Trophoblast cell (in vitro differentiated cells and primary cell): ENCODE measurements at regions not wholly inside any gene's neighbourhood (a gene's known extent, or its start where the extent isn't known, plus 50 kb on each side); places are given as distances from the start of the nearest gene placed in this dataset.

Source experiments
- DNase-seq, 2 donors: peaks; one replicate each; pipeline ENCODE4 v3.0.0-alpha.2; 2016
- H2AFZ ChIP-seq: 2 replicates; pipeline ENCODE4 v1.6.1; 2013; ENCODE audit warnings: low read length, moderate library complexity, mild to moderate bottlenecking; ENCODE audit not compliant: insufficient read depth, poor library complexity
- H2AK5ac ChIP-seq: 2 replicates; pipeline ENCODE4 v1.6.1; 2013; ENCODE audit warnings: mild to moderate bottlenecking, low read length
- H2BK120ac ChIP-seq: 2 replicates; pipeline ENCODE4 v1.6.1; 2013; ENCODE audit warnings: low read length, mild to moderate bottlenecking, moderate library complexity; ENCODE audit not compliant: insufficient read depth, poor library complexity
- H2BK12ac ChIP-seq: 2 replicates; pipeline ENCODE4 v1.6.1; 2013; ENCODE audit warnings: mild to moderate bottlenecking, low read length, moderate library complexity
- H2BK5ac ChIP-seq: 2 replicates; pipeline ENCODE4 v1.6.1; 2013; ENCODE audit warnings: low read length, low read depth, moderate library complexity, mild to moderate bottlenecking; ENCODE audit not compliant: poor library complexity
- H3K14ac ChIP-seq: 2 replicates; pipeline ENCODE4 v1.6.1; 2013; ENCODE audit warnings: mild to moderate bottlenecking, low read length
- H3K18ac ChIP-seq: 2 replicates; pipeline ENCODE4 v1.6.1; 2013; ENCODE audit warnings: mild to moderate bottlenecking, low read length
- H3K23ac ChIP-seq: 2 replicates; pipeline ENCODE4 v1.6.1; 2013; ENCODE audit warnings: low read length
- H3K27ac ChIP-seq: 2 replicates; pipeline ENCODE4 v1.5.1; 2013; ENCODE audit warnings: low read depth, mild to moderate bottlenecking, inconsistent platforms, low read length, moderate library complexity
- H3K27me3 ChIP-seq: 2 replicates; pipeline ENCODE4 v1.6.1; 2013; ENCODE audit warnings: inconsistent platforms, mild to moderate bottlenecking, low read length, moderate library complexity; ENCODE audit not compliant: insufficient read depth
- H3K36me3 ChIP-seq, 2 experiments: 1 replicate in 1 of 2; 2 replicates in 1 of 2; pipeline ENCODE4 v1.6.1; 2013; ENCODE audit warnings: low read length in 2 of 2, mild to moderate bottlenecking in 2 of 2, moderate library complexity in 1 of 2; ENCODE audit not compliant: insufficient read depth in 2 of 2, control insufficient read depth in 1 of 2
- H3K4ac ChIP-seq: 2 replicates; pipeline ENCODE4 v1.6.1; 2013; ENCODE audit warnings: low read depth, mild to moderate bottlenecking, low read length, moderate library complexity
- H3K4me1 ChIP-seq, 2 experiments: 1 replicate in 1 of 2; 2 replicates in 1 of 2; pipeline ENCODE4 v1.6.1; 2013; ENCODE audit warnings: low read length in 2 of 2, mild to moderate bottlenecking in 2 of 2, moderate library complexity in 1 of 2; ENCODE audit not compliant: insufficient read depth in 2 of 2, control insufficient read depth in 1 of 2
- H3K4me2 ChIP-seq: 2 replicates; pipeline ENCODE4 v1.6.1; 2013; ENCODE audit warnings: inconsistent platforms, mild to moderate bottlenecking, low read length, moderate library complexity
- H3K4me3 ChIP-seq: 2 replicates; pipeline ENCODE4 v1.5.1; 2013; ENCODE audit warnings: mild to moderate bottlenecking, low read depth, low read length, inconsistent platforms
- H3K79me1 ChIP-seq: one replicate; pipeline ENCODE4 v1.6.1; 2013; ENCODE audit warnings: low read length
- H3K79me2 ChIP-seq: 2 replicates; pipeline ENCODE4 v1.6.1; 2013; ENCODE audit warnings: low read length, mild to moderate bottlenecking; ENCODE audit not compliant: control insufficient read depth, insufficient read depth, poor library complexity
- H3K9ac ChIP-seq: 2 replicates; pipeline ENCODE4 v1.6.1; 2013; ENCODE audit warnings: mild to moderate bottlenecking, low read length
- H3K9me3 ChIP-seq: 2 replicates; pipeline ENCODE4 v1.6.1; 2013; ENCODE audit warnings: low read depth, mild to moderate bottlenecking, control low read depth, inconsistent platforms, low read length; ENCODE audit not compliant: insufficient read depth
- H4K12ac ChIP-seq: 2 replicates; pipeline ENCODE4 v1.6.1; 2013; ENCODE audit warnings: low read depth, mild to moderate bottlenecking, low read length, moderate library complexity
- H4K8ac ChIP-seq: 2 replicates; pipeline ENCODE4 v1.6.1; 2013; ENCODE audit warnings: low read depth, mild to moderate bottlenecking, low read length, moderate library complexity
- H4K91ac ChIP-seq: one replicate; pipeline ENCODE4 v1.6.1; 2013; ENCODE audit warnings: low read depth, mild to moderate bottlenecking, low read length, moderate library complexity
- WGBS: extraction: QIAGEN DNeasy Blood & Tissue Kit; methylation state at CpG from one replicate; pipeline ENCODE4 v1.1.7; 2013; ENCODE audit warnings: missing lambda C conversion rate; ENCODE audit not compliant: insufficient read length, insufficient coverage; ENCODE audit errors: extremely low coverage; 5-methylcytosine and 5-hydroxymethylcytosine counted together

DNA sequence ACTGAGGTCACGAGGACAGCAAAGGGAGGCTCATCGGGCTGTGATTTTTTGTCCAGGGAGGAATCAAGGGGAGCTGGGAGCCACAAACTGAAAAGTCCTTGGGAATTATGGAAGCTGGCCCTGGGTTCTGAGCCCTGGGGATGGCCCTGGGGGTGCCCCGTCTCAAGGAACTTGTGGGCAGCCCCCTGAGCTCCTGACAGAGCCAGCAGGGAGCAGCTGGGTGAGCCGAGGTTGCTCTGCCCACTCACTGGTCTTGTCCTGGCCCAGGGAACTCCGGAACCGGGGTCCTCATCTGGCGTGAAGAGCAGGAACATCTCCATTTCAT, 61.3 kb upstream of the HDAC4 start:
- Histone ChIP-seq H3K36me3 (no peaks in the 10 kb centered on the region), H4K12ac (no peak overlapping the region), H2BK12ac (no peak overlapping the region), H3K4me3 (no peak overlapping the region), H3K79me2 (no peaks in the 10 kb centered on the region), H2BK5ac (no peak overlapping the region), H3K4me2 (no peak overlapping the region), H3K27ac (no peak overlapping the region), H3K4me1 (no peaks in the 10 kb centered on the region), H3K4ac (no peak overlapping the region), H3K27me3 (no peaks in the 10 kb centered on the region), H2BK120ac (no peak overlapping the region), H3K18ac (no peak overlapping the region), H2AFZ (no peak overlapping the region), H3K23ac (no peak overlapping the region), H2AK5ac (no peak overlapping the region), H4K8ac (no peak overlapping the region), H3K14ac (no peak overlapping the region), H3K9ac (no peak overlapping the region), H3K9me3 (peaks cover 9% of the 10 kb centered on the region), H4K91ac (no peak overlapping the region), H3K79me1 (no peaks in the 10 kb centered on the region)
- no CpG with 5 or more reads among the region's 7 CpGs for WGBS
- no peak for DNase-seq

DNA sequence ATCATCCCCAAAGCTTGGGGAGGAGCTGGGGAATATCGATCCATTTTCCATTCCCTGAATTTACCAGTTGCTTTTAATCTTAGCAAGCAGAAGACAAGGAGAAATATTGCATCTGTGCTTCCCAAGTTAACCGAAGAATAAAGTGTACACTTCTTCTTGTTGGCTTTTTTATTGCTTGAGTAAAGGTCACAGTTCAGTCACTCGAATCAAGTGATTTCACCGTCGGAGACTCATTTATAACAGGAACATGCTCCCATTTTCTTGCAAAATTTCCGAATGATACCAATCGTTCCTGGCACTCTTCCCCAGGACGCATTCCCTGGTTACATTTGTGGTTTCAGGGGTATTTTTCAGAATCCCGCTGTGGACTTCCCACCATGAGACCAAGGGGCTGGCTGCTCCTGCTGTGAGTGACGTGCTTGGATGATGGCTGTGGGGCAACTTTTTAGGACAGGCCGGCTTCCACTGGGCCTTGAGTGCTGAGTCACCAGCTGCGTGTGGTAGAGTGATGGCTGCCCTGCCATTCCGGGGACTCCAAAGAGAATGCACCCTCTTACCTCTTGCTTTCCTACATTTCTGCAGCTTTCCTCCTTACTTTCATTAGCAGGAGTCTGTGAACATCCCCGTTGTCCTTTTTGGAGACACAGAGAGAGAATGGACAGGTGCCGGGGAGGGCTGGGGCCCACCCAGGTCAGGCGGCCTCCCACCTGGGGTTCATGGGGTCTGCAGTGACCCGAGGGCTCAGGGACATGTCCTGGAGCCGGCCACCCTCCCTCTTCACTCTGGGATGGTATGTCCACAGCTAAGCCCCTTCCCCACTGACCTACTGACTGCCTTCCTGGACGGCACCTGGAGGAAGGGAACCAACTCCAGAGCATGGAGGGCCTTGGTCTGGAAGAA, 60.7 kb upstream of the HDAC4 start:
- no peak overlapping the region for H4K91ac ChIP-seq
- H3K18ac ChIP-seq = no peak overlapping the region
- no peak overlapping the region for H2AFZ ChIP-seq
- no peaks in the 10 kb centered on the region for H3K27me3 ChIP-seq
- H3K9ac ChIP-seq = no peak overlapping the region
- H4K12ac ChIP-seq = no peak overlapping the region
- H3K14ac ChIP-seq = no peak overlapping the region
- no peaks in the 10 kb centered on the region for H3K79me1 ChIP-seq
- no CpG with 5 or more reads among the region's 19 CpGs for WGBS
- no peaks in the 10 kb centered on the region for H3K36me3 ChIP-seq
- no peak overlapping the region for H2BK5ac ChIP-seq
- no peak overlapping the region for H3K23ac ChIP-seq
- no peak overlapping the region for H2BK120ac ChIP-seq
- no peak overlapping the region for H2AK5ac ChIP-seq
- H4K8ac ChIP-seq = no peak overlapping the region
- DNase-seq = no peak
- H2BK12ac ChIP-seq = no peak overlapping the region
- H3K9me3 ChIP-seq = peaks cover 14% of the 10 kb centered on the region
- H3K79me2 ChIP-seq = no peaks in the 10 kb centered on the region
- no peaks in the 10 kb centered on the region for H3K4me1 ChIP-seq
- H3K4me3 ChIP-seq = no peak overlapping the region
- no peak overlapping the region for H3K4ac ChIP-seq
- H3K4me2 ChIP-seq = no peak overlapping the region
- H3K27ac ChIP-seq = no peak overlapping the region

DNA sequence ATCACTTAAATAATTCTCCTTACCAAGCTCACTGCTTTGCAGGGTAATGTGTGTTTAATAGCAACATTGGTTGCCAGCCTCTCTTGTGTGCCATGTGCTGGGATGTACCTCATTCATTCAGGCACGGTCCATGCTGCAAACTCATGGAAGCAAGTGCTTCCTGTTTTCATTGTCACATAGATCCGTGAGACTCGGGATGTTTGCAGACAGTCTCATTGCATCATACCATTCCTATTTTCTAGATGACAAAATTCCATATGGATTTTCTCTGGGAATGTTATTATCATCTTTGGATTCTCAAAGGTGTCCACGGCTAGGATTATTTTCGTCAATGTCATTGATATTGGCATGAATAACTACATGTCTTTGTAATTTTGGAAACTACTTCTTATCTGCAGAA, 60.0 kb upstream of the HDAC4 start:
- no peak overlapping the region for H2AK5ac ChIP-seq
- DNase-seq = no peak
- H2AFZ ChIP-seq = no peak overlapping the region
- H4K8ac ChIP-seq = no peak overlapping the region
- no peaks in the 10 kb centered on the region for H3K27me3 ChIP-seq
- H3K14ac ChIP-seq = no peak overlapping the region
- H3K79me2 ChIP-seq = no peaks in the 10 kb centered on the region
- no peaks in the 10 kb centered on the region for H3K79me1 ChIP-seq
- H3K4me2 ChIP-seq = no peak overlapping the region
- H3K23ac ChIP-seq = no peak overlapping the region
- H3K4ac ChIP-seq = no peak overlapping the region
- no CpG with 5 or more reads among the region's 5 CpGs for WGBS
- H3K9ac ChIP-seq = no peak overlapping the region
- peaks cover 15% of the 10 kb centered on the region for H3K9me3 ChIP-seq
- no peak overlapping the region for H2BK5ac ChIP-seq
- no peaks in the 10 kb centered on the region for H3K4me1 ChIP-seq
- no peak overlapping the region for H2BK120ac ChIP-seq
- no peak overlapping the region for H3K18ac ChIP-seq
- H2BK12ac ChIP-seq = no peak overlapping the region
- no peaks in the 10 kb centered on the region for H3K36me3 ChIP-seq
- no peak overlapping the region for H3K27ac ChIP-seq
- no peak overlapping the region for H3K4me3 ChIP-seq
- no peak overlapping the region for H4K91ac ChIP-seq
- no peak overlapping the region for H4K12ac ChIP-seq

DNA sequence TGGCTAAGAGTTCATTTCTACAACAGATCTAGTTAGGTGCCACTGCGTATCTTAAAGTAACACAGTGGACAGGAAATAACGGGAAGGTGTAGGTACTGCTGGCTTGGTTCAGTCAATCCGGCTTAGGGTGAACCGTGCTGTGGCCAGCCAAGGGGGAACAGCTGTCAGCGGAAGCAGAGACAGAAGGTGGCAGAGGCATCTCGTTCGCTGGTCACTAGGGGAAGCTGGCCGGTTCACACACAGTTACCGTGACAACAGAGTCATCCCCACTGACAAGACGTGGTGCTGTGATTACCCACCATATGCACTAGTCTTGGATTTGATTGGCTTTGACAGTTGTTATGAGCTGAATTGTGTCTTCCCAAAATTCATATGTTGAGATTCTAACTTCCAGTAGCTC, 58.8 kb upstream of the HDAC4 start:
- Histone ChIP-seq H3K14ac (no peak overlapping the region), H3K36me3 (no peaks in the 10 kb centered on the region), H2BK12ac (no peak overlapping the region), H2AFZ (no peak overlapping the region), H3K4me2 (no peak overlapping the region), H3K4me3 (no peak overlapping the region), H2BK5ac (no peak overlapping the region), H4K91ac (no peak overlapping the region), H3K4ac (no peak overlapping the region), H4K8ac (no peak overlapping the region), H2AK5ac (no peak overlapping the region), H3K79me1 (no peaks in the 10 kb centered on the region), H3K4me1 (no peaks in the 10 kb centered on the region), H2BK120ac (no peak overlapping the region), H3K79me2 (no peaks in the 10 kb centered on the region), H3K18ac (no peak overlapping the region), H4K12ac (no peak overlapping the region), H3K23ac (no peak overlapping the region), H3K9me3 (peaks cover 20% of the 10 kb centered on the region), H3K9ac (no peak overlapping the region), H3K27ac (no peak overlapping the region), H3K27me3 (no peaks in the 10 kb centered on the region)
- no CpG with 5 or more reads among the region's 10 CpGs for WGBS
- no peak for DNase-seq
